Left lung (tissue), 4 donors: ENCODE measurements at regions not wholly inside any gene's neighbourhood (a gene's known extent, or its start where the extent isn't known, plus 50 kb on each side); places are given as distances from the start of the nearest gene placed in this dataset.

Experiments used
- ATAC-seq: fragments of 200-7000 bp; cut with Tn5 transposase; one replicate; pipeline ENCODE4 v1.9.1; 2020; ENCODE audit warnings: moderate library complexity
- DNase-seq, 4 donors: peaks; one replicate each; pipeline ENCODE4 v3.0.0-alpha.2; 2013 to 2020
- H3K27ac ChIP-seq, 2 donors: fragments of 200-600 bp; sonication (generic) in 1 of 2; one replicate each; pipeline versions ENCODE4 v1.5.0 to v1.8.0; 2020 to 2021
- H3K27me3 ChIP-seq, 2 donors: fragments of 200-600 bp; sonication (generic) in 1 of 2; one replicate each; pipeline versions ENCODE4 v1.5.0 to v1.8.0; 2020 to 2021
- H3K36me3 ChIP-seq, 2 donors: fragments of 200-600 bp; sonication (generic) in 1 of 2; one replicate each; pipeline versions ENCODE4 v1.5.0 to v1.8.0; 2020 to 2021
- H3K4me1 ChIP-seq, 2 donors: fragments of 200-600 bp; one replicate each; pipeline ENCODE4 v1.8.0; 2021
- H3K4me3 ChIP-seq, 2 donors: fragments of 200-600 bp; sonication (generic) in 1 of 2; one replicate each; pipeline versions ENCODE4 v1.5.0 to v1.8.0; 2020 to 2021; ENCODE audit warnings: mild to moderate bottlenecking in 1 of 2
- H3K9me3 ChIP-seq, 2 donors: fragments of 200-600 bp; sonication (generic) in 1 of 2; one replicate each; pipeline versions ENCODE4 v1.5.0 to v1.8.0; 2020 to 2021
- intact Hi-C, 2 donors: fragments of 100-400 bp; cut with DNase I; formaldehyde crosslinking; loops; one replicate each; pipeline versions ENCODE4 v1.11.2 to v1.14.2; 2022
- TF ChIP-seq, protein P1 (sequence below), 2 donors: fragments of 200-600 bp; sonication (generic) in 1 of 2; IDR thresholded peaks; one replicate each; pipeline versions ENCODE4 v1.5.0 to v1.8.0; 2021; ENCODE audit warnings: antibody characterized with exemption in 2 of 2
- donor health status: DM: no; HTN: yes; CAD: no.
- donor health status: DM: no; HTN: no; CAD: no.

DNA sequence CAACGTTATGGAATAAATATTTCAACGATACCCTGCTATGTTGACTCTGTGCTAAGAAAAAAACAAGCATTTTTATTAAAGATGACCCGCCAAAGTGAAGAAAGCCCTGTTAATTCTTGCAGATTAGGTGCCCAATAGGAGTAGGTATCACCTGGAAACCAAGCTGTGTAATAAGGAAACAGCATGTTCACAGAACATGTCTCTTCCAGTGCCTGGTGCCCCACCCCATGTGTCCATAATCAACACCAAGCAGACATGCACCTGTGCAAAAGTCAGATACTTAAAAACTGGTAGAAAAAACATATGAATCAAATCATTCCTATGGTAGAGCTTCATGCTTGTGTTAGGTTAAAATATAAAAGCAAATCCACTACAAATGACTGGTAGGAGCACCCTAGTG, 327.1 kb downstream of the SHANK2 start:
- H3K9me3 ChIP-seq: peaks cover 0 to 35% of the 10 kb centered on the region in 2 donors
- H3K4me1 ChIP-seq: no peaks in the 10 kb centered on the region
- intact Hi-C loops: no loop called here
- ATAC-seq (no peak), DNase-seq (no peak)
- TF ChIP-seq, protein P1, sequence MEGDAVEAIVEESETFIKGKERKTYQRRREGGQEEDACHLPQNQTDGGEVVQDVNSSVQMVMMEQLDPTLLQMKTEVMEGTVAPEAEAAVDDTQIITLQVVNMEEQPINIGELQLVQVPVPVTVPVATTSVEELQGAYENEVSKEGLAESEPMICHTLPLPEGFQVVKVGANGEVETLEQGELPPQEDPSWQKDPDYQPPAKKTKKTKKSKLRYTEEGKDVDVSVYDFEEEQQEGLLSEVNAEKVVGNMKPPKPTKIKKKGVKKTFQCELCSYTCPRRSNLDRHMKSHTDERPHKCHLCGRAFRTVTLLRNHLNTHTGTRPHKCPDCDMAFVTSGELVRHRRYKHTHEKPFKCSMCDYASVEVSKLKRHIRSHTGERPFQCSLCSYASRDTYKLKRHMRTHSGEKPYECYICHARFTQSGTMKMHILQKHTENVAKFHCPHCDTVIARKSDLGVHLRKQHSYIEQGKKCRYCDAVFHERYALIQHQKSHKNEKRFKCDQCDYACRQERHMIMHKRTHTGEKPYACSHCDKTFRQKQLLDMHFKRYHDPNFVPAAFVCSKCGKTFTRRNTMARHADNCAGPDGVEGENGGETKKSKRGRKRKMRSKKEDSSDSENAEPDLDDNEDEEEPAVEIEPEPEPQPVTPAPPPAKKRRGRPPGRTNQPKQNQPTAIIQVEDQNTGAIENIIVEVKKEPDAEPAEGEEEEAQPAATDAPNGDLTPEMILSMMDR (IDR thresholded peaks at IDR 0.05): no peak
- no peak overlapping the region for H3K27ac ChIP-seq
- no peak overlapping the region for H3K4me3 ChIP-seq
- H3K36me3 ChIP-seq: no peaks in the 10 kb centered on the region
- H3K27me3 ChIP-seq: no peaks in the 10 kb centered on the region

DNA sequence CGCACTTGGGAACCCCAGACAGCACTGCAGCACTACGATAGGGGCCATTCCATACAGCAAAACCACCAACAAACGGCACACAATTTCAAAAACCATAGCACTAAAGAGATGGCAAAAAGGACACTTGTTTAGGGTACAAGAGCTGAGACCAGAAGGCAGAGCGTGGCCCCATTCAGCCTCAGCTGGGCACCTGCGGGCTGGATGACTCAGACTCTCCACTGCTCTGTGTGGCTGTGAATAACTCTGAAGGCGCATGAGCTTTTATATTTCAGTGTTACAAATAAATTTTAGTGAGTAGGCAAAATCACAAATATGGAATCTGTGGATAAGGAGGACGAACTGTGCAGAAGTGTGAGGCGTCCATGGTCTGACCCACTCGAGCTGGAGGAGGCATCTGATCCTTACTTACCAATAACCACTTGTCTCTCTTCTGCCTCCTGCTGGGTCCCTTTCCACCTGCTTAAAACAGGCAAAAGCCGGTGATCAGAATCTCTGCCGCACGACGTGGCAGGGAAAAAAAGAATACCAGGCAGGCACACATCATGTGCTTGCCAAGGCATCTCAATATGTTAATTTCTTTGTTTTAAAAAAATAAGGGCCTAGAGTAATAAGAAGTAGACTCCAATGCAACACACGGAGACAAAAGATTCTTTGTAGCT, 325.7 kb downstream of the SHANK2 start:
- DNase-seq: no peak
- H3K4me3 ChIP-seq: no peak overlapping the region
- no peaks in the 10 kb centered on the region for H3K4me1 ChIP-seq
- H3K27ac ChIP-seq: no peak overlapping the region
- TF ChIP-seq, protein P1 (IDR thresholded peaks at IDR 0.05): no peak
- no peaks in the 10 kb centered on the region for H3K36me3 ChIP-seq
- ATAC-seq: no peak
- peaks cover 0 to 24% of the 10 kb centered on the region in 2 donors for H3K9me3 ChIP-seq
- intact Hi-C loops: no loop called here
- no peaks in the 10 kb centered on the region for H3K27me3 ChIP-seq

DNA sequence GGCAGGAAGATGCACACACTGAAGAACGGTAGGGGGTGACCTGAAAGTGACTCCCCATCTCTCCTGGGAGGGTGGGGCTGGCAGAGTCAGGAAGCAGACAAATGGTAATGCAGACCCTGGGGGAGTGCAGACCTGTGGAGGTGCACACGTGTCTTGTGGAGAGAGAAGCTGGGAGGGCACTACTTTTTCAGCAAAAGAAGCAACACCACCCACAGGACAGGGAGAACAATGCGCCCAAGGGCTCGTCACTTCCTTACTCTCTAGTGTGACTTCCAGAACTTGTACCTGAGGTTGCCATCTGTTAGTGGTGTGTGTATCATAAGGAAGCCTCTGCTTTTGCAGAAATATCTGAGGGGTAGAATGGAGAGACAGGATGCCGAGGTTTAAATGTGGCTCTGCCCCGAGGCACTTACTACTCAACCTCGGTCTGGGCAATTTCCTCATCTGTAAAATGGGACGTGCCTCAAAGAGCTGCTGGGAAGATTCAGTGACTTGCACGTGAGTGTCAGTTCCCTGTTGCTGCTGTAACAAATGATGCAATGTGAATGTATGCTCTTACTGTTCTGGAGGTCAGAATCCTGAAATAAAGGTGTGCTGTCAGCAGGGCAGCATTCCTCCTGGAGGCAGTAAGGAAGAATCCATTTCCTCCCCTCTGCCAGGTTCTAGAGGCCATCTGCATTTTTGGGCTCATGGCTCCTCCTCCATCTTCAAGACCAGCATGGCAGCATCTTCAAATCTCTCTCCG, 323.4 kb downstream of the SHANK2 start:
- intact Hi-C loops: no loop called here
- Histone ChIP-seq H3K4me3 (no peak overlapping the region), H3K4me1 (no peaks in the 10 kb centered on the region), H3K27me3 (peaks cover 0 to 3% of the 10 kb centered on the region in 2 donors), H3K36me3 (no peaks in the 10 kb centered on the region), H3K9me3 (peaks cover 0 to 5% of the 10 kb centered on the region in 2 donors), H3K27ac (no peak overlapping the region)
- DNase-seq: no peak
- no peak for ATAC-seq
- TF ChIP-seq, protein P1 (IDR thresholded peaks at IDR 0.05): no peak

DNA sequence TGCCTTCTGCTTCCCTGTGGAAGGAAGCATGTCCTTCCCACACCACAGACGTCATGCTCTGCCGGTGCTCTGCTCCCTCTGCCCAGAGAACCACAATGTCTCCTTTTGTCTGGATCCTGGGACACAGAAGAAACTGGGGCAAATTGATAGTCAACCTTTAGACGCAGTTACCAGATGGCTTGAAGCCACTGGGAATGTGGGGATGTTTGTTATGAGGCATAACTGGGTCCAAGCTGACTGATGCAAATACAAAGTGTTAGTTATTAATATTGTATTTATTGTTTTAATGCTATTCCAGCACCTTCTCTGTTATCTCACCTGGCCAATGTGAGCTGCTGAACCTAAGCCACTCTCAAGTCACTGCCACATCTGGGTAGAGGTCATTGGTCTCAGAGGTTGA, 322.2 kb downstream of the SHANK2 start:
- DNase-seq (no peak), ATAC-seq (no peak)
- Histone ChIP-seq H3K4me1 (no peaks in the 10 kb centered on the region), H3K36me3 (no peaks in the 10 kb centered on the region), H3K27ac (no peak overlapping the region), H3K9me3 (peaks cover 0 to 5% of the 10 kb centered on the region in 2 donors), H3K27me3 (peaks cover 0 to 3% of the 10 kb centered on the region in 2 donors), H3K4me3 (no peak overlapping the region)
- intact Hi-C loops: no loop called here
- TF ChIP-seq, protein P1 (IDR thresholded peaks at IDR 0.05): no peak

DNA sequence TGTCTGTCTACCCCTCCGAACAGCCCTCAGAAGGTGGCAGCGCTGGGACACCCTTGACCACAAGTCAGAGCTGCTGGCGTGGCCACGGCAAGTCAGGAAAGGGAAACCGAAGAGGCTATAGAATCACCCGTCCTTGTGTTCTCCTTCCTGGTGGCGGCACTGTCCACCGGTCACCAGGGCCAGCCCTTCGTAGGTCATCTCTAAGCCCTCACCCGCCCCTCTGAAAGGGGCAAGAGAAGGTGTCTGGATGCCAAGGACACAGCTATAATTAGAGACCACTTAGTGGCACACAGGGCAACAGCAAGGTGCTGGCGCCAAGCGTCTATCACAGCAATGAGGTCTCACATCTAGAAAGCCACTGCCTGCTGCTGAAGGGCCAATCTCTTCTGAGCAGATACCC, 320.9 kb downstream of the SHANK2 start:
- no peak for DNase-seq
- intact Hi-C loops: no loop called here
- Histone ChIP-seq H3K27me3 (peaks cover 0 to 3% of the 10 kb centered on the region in 2 donors), H3K4me1 (no peaks in the 10 kb centered on the region), H3K27ac (no peak overlapping the region), H3K36me3 (no peaks in the 10 kb centered on the region), H3K4me3 (no peak overlapping the region), H3K9me3 (peaks cover 0 to 5% of the 10 kb centered on the region in 2 donors)
- TF ChIP-seq, protein P1 (IDR thresholded peaks at IDR 0.05): no peak
- ATAC-seq: no peak
